Skeletal muscle tissue (tissue), 3 donors: ENCODE measurements at regions not wholly inside any gene's neighbourhood (a gene's known extent, or its start where the extent isn't known, plus 50 kb on each side); places are given as distances from the start of the nearest gene placed in this dataset.

Experiments
- H3K27ac ChIP-seq: one replicate; pipeline ENCODE4 v1.7.0; 2013; ENCODE audit warnings: mild to moderate bottlenecking, low read depth, low read length, inconsistent platforms
- H3K27me3 ChIP-seq, 3 donors: one replicate each; pipeline ENCODE4 v1.7.0; 2013; ENCODE audit warnings: low read length in 3 of 3; ENCODE audit not compliant: control insufficient read depth in 3 of 3, insufficient read depth in 3 of 3
- H3K36me3 ChIP-seq, 3 donors: one replicate each; pipeline ENCODE4 v1.7.0; 2013; ENCODE audit warnings: low read length in 3 of 3; ENCODE audit not compliant: control insufficient read depth in 3 of 3, insufficient read depth in 3 of 3
- H3K4me1 ChIP-seq, 3 donors: one replicate each; pipeline ENCODE4 v1.7.0; 2013; ENCODE audit warnings: low read length in 3 of 3, mild to moderate bottlenecking in 3 of 3; ENCODE audit not compliant: control insufficient read depth in 3 of 3, insufficient read depth in 3 of 3
- H3K4me3 ChIP-seq, 3 donors: one replicate each; pipeline ENCODE4 v1.7.0; 2013; ENCODE audit warnings: low read length in 3 of 3
- H3K9ac ChIP-seq, 3 donors: one replicate each; pipeline ENCODE4 v1.7.0; 2013; ENCODE audit warnings: low read length in 3 of 3, mild to moderate bottlenecking in 3 of 3, moderate library complexity in 2 of 3, low read depth in 1 of 3
- H3K9me3 ChIP-seq, 3 donors: one replicate each; pipeline ENCODE4 v1.7.0; 2013; ENCODE audit warnings: low read length in 3 of 3; ENCODE audit not compliant: control insufficient read depth in 3 of 3
- donor health status: Osteomylitis.

- Histone ChIP-seq H3K4me1 (peaks cover 4 to 9% (median 8%) of the 10 kb centered on the region in 3 donors), H3K4me3 (no peak overlapping the region), H3K9ac (no peak overlapping the region), H3K27me3 (peaks cover 25 to 41% (median 27%) of the 10 kb centered on the region in 3 donors), H3K27ac (no peak overlapping the region), H3K9me3 (no peaks in the 10 kb centered on the region), H3K36me3 (no peaks in the 10 kb centered on the region)
Measured at GRCh38 chr6:28585335-28585734, 59.7 kb downstream of the GPX5 start.

- Histone ChIP-seq H3K9ac (no peak overlapping the region), H3K4me1 (peaks cover 4 to 9% (median 8%) of the 10 kb centered on the region in 3 donors), H3K4me3 (peak overlapping the region in 1 of 3 donors; percentile 74), H3K27ac (no peak overlapping the region), H3K9me3 (no peaks in the 10 kb centered on the region), H3K36me3 (no peaks in the 10 kb centered on the region), H3K27me3 (peaks cover 27 to 50% (median 31%) of the 10 kb centered on the region in 3 donors)
Measured at GRCh38 chr6:28586324-28586723, 60.6 kb downstream of the GPX5 start.

DNA sequence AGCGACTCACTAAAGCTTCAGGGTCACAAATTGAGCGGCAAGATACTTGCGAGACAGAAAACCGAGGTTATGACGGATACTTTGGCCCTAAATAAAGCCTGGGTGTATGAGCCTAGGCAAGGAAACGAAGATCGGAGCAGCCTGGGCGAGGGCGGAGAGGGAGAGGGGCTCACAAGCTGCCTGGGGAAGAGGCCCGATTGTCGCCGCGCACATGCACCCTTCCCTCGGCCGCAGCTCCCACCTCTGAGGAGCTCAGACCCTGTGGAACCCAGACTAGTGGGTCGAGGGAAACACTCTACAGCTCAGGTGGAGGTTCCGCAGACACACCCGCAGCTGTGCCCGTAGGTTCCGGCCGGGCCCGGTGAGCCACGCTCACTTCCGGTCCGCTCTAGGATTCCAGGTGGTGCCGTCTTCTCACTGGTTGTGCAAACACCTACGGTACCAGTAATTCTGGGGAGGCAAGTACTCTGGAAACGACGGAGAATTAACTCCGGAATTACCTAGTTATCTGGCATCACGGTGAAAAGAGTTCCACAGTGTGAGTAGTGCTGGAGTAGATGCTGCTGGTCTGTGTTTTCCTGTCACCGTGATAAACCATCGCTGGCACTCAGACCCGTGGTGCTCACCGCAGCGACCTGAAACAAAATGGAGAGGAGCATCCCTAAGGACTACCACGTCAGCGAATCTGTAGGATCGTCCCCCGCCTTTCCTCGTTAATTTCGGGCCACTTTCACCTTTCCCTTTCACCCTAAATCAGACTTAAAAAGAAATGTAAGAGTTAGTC is 61.5 kb downstream of the GPX5 start:
- Histone ChIP-seq H3K9ac (peak overlapping the region in 1 of 3 donors; percentile 10), H3K4me3 (peak overlapping the region; percentile 55 to 74 (median 72)), H3K4me1 (peaks cover 4 to 9% (median 8%) of the 10 kb centered on the region in 3 donors), H3K27me3 (peaks cover 27 to 51% (median 31%) of the 10 kb centered on the region in 3 donors), H3K27ac (no peak overlapping the region), H3K9me3 (no peaks in the 10 kb centered on the region), H3K36me3 (no peaks in the 10 kb centered on the region)

DNA sequence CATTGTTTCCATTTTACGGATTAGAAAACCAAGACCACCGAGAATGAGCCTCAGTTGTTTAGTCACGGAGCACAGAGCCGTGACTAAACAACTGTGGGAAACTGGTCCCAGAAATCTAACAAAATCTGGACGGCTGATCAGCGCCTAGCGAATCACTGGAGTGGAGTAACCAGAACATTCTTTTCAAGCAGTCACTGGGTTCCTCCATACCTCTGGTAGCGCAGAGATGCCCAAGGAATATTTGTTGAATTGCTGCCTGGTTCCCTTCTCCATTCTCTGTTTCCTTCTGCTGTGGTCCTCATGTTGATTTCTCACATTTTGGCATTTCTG is 62.0 kb downstream of the GPX5 start:
- no peaks in the 10 kb centered on the region for H3K36me3 ChIP-seq
- H3K4me1 ChIP-seq: peaks cover 4 to 9% (median 8%) of the 10 kb centered on the region in 3 donors
- H3K27me3 ChIP-seq: peaks cover 27 to 51% (median 31%) of the 10 kb centered on the region in 3 donors
- H3K27ac ChIP-seq: no peak overlapping the region
- no peaks in the 10 kb centered on the region for H3K9me3 ChIP-seq
- peak overlapping the region in 1 of 3 donors; percentile 72 for H3K4me3 ChIP-seq
- H3K9ac ChIP-seq: no peak overlapping the region

DNA sequence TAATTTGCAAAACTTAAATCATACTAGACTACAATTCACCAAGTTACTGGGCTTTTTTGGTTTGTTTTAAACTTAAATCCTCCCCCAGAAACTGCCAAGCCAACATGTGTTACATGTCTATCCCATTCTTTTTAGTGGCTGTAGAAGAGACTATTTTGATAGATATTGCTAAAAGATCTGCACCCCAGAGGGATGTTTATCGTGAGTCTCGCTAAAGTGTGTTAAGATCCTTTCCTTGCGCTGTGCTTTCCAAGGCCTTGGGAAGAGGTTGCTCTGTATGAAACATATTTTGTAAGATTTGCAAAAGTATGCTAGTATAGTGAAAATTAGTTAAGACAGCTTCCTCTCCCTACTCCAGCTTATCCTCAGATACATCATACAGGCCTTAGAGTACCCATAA is 63.0 kb downstream of the GPX5 start:
- Histone ChIP-seq H3K4me1 (peaks cover 4 to 9% (median 8%) of the 10 kb centered on the region in 3 donors), H3K9ac (no peak overlapping the region), H3K9me3 (no peaks in the 10 kb centered on the region), H3K36me3 (no peaks in the 10 kb centered on the region), H3K4me3 (no peak overlapping the region), H3K27me3 (peaks cover 27 to 54% (median 31%) of the 10 kb centered on the region in 3 donors), H3K27ac (no peak overlapping the region)

DNA sequence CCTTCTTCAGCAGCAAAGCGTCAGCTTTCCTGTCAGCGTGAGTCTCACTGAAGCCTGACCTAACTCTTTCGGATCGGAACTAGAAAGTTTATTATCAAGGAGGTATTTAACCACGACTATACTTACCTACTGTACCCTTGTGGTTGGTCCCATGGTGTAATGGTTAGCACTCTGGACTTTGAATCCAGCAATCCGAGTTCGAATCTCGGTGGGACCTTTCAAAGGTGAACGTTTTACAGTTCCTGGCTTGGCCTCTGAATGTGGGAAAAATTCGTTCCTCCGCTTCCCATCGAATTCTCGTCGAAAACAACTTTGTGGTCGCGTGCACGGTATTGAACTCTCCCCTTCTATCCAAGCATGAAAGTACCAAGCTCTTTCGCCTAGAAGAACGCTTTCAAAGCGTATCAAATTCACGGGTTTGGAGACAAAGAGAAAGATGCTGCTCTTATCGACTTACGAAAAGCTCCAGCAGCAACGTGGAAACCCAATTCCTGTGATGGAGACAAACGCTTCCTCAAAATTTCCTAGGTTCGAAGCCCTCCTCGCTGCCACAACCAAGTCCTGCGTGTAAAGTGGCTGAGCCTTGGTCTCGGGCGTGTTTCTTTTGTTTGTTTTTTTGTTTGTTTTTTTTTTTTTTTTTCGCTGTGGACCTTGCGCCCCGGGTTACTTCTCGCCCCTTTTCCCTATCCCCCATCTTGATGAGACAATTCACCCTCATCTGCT is 63.7 kb downstream of the GPX5 start:
- Histone ChIP-seq H3K36me3 (no peaks in the 10 kb centered on the region), H3K9ac (no peak overlapping the region), H3K4me1 (peaks cover 4 to 9% (median 8%) of the 10 kb centered on the region in 3 donors), H3K27ac (no peak overlapping the region), H3K4me3 (peak overlapping the region in 1 of 3 donors; percentile 18), H3K27me3 (peaks cover 27 to 56% (median 31%) of the 10 kb centered on the region in 3 donors), H3K9me3 (no peaks in the 10 kb centered on the region)

- Histone ChIP-seq H3K36me3 (no peaks in the 10 kb centered on the region), H3K27ac (no peak overlapping the region), H3K9ac (no peak overlapping the region), H3K27me3 (peaks cover 27 to 54% (median 31%) of the 10 kb centered on the region in 3 donors), H3K4me1 (peaks cover 4 to 9% (median 8%) of the 10 kb centered on the region in 3 donors), H3K9me3 (no peaks in the 10 kb centered on the region), H3K4me3 (no peak overlapping the region)
Measured at GRCh38 chr6:28589957-28590349, 64.3 kb downstream of the GPX5 start.

GRCh38 chr6:28597217-28597835 is 71.6 kb downstream of the GPX5 start:
- Histone ChIP-seq H3K4me1 (no peaks in the 10 kb centered on the region), H3K27me3 (peaks cover 0 to 5% (median 0%) of the 10 kb centered on the region in 3 donors), H3K4me3 (no peak overlapping the region), H3K27ac (no peak overlapping the region), H3K9ac (no peak overlapping the region), H3K36me3 (no peaks in the 10 kb centered on the region), H3K9me3 (peaks cover 0 to 3% (median 0%) of the 10 kb centered on the region in 3 donors)

DNA sequence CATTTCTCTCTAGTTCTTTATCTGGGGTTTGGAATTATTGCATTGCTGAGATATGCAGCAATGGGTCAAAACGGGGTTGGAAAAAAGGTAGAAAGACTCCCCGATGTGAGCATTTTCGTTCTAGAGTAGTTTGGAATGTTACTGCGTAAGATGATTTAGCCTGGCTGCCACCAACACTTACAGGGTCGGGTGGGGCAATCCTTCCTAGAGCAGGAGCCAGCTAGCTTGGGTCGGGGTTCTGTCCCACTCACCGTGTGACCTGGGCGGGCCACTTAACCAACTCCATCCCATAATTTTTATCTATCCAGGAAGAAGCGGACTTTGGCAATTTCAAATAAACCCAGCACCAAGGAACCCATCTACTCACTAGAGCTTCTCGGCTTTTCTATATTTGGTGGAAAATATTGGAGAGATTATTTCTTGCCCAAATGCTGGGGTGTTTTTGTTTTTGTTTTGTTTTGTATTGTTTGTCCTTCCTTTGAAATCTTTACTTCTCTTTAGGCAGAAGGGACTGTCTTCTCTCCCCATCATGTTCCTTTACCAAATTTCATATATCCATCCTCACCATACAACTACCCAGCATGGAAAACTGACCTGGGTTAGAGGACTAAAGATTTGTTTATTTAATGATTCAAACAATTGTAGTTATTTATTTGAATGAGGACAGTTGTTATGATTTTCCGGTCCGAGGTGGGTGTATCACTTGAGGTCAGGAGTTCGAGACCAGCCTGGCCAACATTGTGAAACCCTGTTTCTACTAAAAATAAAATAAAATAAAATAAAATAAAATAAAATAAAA is 72.4 kb downstream of the GPX5 start:
- Histone ChIP-seq H3K4me1 (no peaks in the 10 kb centered on the region), H3K9ac (no peak overlapping the region), H3K27ac (no peak overlapping the region), H3K27me3 (peaks cover 0 to 5% (median 0%) of the 10 kb centered on the region in 3 donors), H3K36me3 (no peaks in the 10 kb centered on the region), H3K4me3 (no peak overlapping the region), H3K9me3 (peaks cover 0 to 3% (median 0%) of the 10 kb centered on the region in 3 donors)
